ENCODE measurements at regions not wholly inside any gene's neighbourhood (a gene's known extent, or its start where the extent isn't known, plus 50 kb on each side); places are given as distances from the start of the nearest gene placed in this dataset.
"Not testable (repeated sequence)": the region's sequence is repeated elsewhere in the genome, so short reads cannot be mapped to it uniquely, and the experiment has no call there.

GRCh38 chr10:21110358-21110757 is 213.2 kb upstream of the NEBL start (continued):
- no peak for TF ChIP-seq SIX5 (IDR thresholded peaks at IDR 0.05; ENCODE audit: low read depth, low read length, severe bottlenecking)
- TF ChIP-seq EP300 (IDR thresholded peaks at IDR 0.05; ENCODE audit: borderline replicate concordance in 1 of 2, control insufficient read depth in 1 of 2, low read depth in 2 of 2, low read length in 2 of 2) = no peak

GRCh38 chr10:21106931-21107330 is 209.8 kb upstream of the NEBL start:
- FAIRE-seq = not testable (repeated sequence)

GRCh38 chr10:21105331-21105730 is 208.2 kb upstream of the NEBL start:
- not testable (repeated sequence) for BruUV-seq (replicated peaks); DNase-seq (ENCODE audit: low read depth, low spot score)
- WGBS (ENCODE audit: insufficient coverage, insufficient replicate concordance, low lambda C conversion rate, missing lambda C conversion rate) = 21% methylated on average over 3 of the region's 3 CpGs

More at GRCh38 chr10:21106931-21107330, 209.8 kb upstream of the NEBL start:
- H3K4me1 ChIP-seq (ENCODE audit: control insufficient read depth, insufficient read depth, low read length); SMC1A ChIA-PET (ENCODE audit: uncharacterized antibody, unreplicated experiment); H3K36me3 ChIP-seq (ENCODE audit: control insufficient read depth in 2 of 2, insufficient read depth in 2 of 2, low read length in 1 of 2); H3K9ac ChIP-seq (ENCODE audit: control insufficient read depth, insufficient read depth, low read length); H3K9me3 ChIP-seq (replicated peaks; ENCODE audit: control insufficient read depth, insufficient read depth, low read length); intact Hi-C loops (cut with micrococcal nuclease; ENCODE audit: unreplicated experiment); RAD21 ChIA-PET (ENCODE audit: unreplicated experiment); H2AFZ ChIP-seq (ENCODE audit: control insufficient read depth, low read depth, low read length); H3K4me2 ChIP-seq (ENCODE audit: control insufficient read depth, insufficient read depth); H3K4me3 ChIP-seq; CTCF ChIA-PET; POLR2A ChIA-PET; in situ Hi-C loops (cut with MboI); H3K79me2 ChIP-seq (ENCODE audit: control insufficient read depth, insufficient read depth, low read length); DNase-seq (ENCODE audit: low read depth, low spot score); H3K27ac ChIP-seq (ENCODE audit: control insufficient read depth, insufficient read depth); ATAC-seq; H4K20me1 ChIP-seq (ENCODE audit: control insufficient read depth, insufficient read depth); BruUV-seq (replicated peaks); H3K27me3 ChIP-seq (replicated peaks in 1 of 2; ENCODE audit: control insufficient read depth in 2 of 2, insufficient read depth in 2 of 2, low read length in 1 of 2): not testable (repeated sequence)
- WGBS (ENCODE audit: insufficient coverage, insufficient replicate concordance, low lambda C conversion rate, missing lambda C conversion rate) = 41% methylated on average over 4 of the region's 4 CpGs

More at GRCh38 chr10:21105331-21105730, 208.2 kb upstream of the NEBL start:
- RAD21 ChIA-PET (ENCODE audit: unreplicated experiment); intact Hi-C loops (cut with micrococcal nuclease; ENCODE audit: unreplicated experiment); in situ Hi-C loops (cut with MboI); H3K79me2 ChIP-seq (ENCODE audit: control insufficient read depth, insufficient read depth, low read length); H3K4me3 ChIP-seq; H3K27me3 ChIP-seq (replicated peaks in 1 of 2; ENCODE audit: control insufficient read depth in 2 of 2, insufficient read depth in 2 of 2, low read length in 1 of 2); CTCF ChIA-PET; SMC1A ChIA-PET (ENCODE audit: uncharacterized antibody, unreplicated experiment); H3K9me3 ChIP-seq (replicated peaks; ENCODE audit: control insufficient read depth, insufficient read depth, low read length); H3K9ac ChIP-seq (ENCODE audit: control insufficient read depth, insufficient read depth, low read length); POLR2A ChIA-PET; ATAC-seq; H4K20me1 ChIP-seq (ENCODE audit: control insufficient read depth, insufficient read depth); H2AFZ ChIP-seq (ENCODE audit: control insufficient read depth, low read depth, low read length); H3K36me3 ChIP-seq (ENCODE audit: control insufficient read depth in 2 of 2, insufficient read depth in 2 of 2, low read length in 1 of 2); H3K4me1 ChIP-seq (ENCODE audit: control insufficient read depth, insufficient read depth, low read length); H3K27ac ChIP-seq (ENCODE audit: control insufficient read depth, insufficient read depth); FAIRE-seq; H3K4me2 ChIP-seq (ENCODE audit: control insufficient read depth, insufficient read depth): not testable (repeated sequence)
